ENCODE measurements at regions not wholly inside any gene's neighbourhood (a gene's known extent, or its start where the extent isn't known, plus 50 kb on each side); places are given as distances from the start of the nearest gene placed in this dataset.
"Not testable (repeated sequence)": the region's sequence is repeated elsewhere in the genome, so short reads cannot be mapped to it uniquely, and the experiment has no call there.

- DNase-seq (ENCODE audit: low read depth in 2 of 2): no peak
These were observed 145.1 kb upstream of the NYAP2 start for GRCh38 chr2:225254363-225254762.

- DNase-seq (ENCODE audit: low read depth in 2 of 2): no peak
These were observed 154.6 kb upstream of the NYAP2 start for GRCh38 chr2:225244933-225245332.

DNA sequence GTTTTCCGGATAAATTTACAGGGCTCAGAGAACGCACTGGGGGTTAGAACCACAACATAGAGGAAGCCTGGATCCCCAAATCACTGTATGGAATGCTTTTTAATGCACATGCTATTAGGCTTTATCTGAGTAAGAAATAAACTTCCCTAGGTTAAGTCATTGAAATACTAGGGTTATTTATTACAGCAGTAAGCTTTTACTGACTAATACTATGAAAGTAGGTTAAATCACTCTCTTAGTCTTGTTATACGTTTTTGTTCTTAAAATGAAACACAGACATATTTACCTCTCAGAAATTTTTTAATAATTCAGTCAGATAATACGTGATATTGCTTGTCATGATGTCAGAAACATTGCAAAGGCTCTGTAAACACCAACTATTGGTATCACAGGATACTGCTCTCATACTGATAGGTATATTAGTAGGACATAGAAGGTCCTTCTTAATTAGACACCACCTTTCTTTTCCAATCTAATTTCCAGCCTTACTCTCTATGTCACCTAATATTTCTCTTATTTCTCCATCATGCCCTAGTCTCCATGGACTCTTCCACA lies 162.7 kb upstream of the NYAP2 start:
- no peak for DNase-seq (ENCODE audit: low read depth in 2 of 2)

DNA sequence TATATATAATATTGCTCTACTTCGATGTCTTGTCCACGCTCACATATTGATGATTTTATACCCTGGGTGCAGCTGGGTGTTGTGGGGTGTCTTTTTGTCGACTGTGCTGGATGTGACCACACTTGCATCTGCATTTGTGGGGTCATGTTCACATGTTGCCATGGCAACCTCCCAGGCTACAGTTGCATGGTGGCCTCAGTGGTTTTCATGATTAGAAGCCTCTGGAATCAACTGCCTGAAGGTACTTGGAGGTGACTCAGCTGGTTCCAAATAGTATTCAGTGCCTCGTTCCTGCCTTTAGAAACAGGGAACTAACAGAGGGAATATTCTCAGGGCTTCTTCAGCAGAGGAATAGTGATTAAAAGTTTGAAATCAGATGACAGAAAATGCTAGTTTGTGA lies 166.3 kb upstream of the NYAP2 start:
- no peak for DNase-seq (ENCODE audit: low read depth in 2 of 2)

- no peak for DNase-seq (ENCODE audit: low read depth in 2 of 2)
These were observed 167.6 kb upstream of the NYAP2 start for GRCh38 chr2:225231900-225232299.

- DNase-seq (ENCODE audit: low read depth in 2 of 2): not testable (repeated sequence)
These were observed 170.2 kb upstream of the NYAP2 start for GRCh38 chr2:225229346-225229745.

DNA sequence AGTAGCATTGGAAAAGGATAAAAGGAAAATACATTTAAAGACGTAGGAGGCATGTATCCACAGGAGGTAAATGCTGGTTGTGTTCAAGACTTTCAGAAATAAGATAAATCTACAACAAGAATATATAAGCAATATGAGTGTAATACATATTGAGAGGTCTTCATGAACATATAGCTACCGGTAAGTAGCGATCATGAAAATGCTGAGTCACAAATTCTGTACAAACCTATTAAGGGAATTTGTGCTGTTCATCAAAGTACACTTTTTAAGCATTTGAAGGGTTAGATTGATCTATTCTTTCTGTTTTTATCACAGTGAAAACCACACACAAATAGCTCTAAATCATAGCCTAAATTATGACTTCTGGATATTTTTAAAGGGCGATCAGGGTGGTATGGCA lies 173.1 kb upstream of the NYAP2 start:
- DNase-seq (ENCODE audit: low read depth in 2 of 2): no peak

GRCh38 chr2:225223301-225223700 lies 176.2 kb upstream of the NYAP2 start:
- DNase-seq (ENCODE audit: low read depth in 2 of 2): no peak

DNA sequence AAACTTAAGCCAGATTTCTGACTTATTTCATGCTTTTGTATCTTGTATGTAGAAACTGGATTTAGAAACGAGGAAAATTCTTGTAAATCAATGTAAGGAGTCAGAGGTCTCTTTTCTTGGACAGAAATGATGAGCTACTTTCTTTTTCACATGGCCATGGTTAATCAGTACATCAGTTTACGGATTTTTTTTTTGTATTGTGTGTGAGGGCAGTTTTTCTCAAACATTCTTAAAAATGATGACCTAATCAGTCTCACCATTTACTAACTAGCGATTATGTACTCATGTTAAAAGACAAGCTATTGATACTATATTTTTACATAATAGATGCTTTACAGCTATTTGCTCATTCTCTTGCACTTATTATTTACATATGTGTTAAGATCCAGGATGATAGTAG lies 165.2 kb upstream of the DOCK10 start:
- DNase-seq (ENCODE audit: low read depth in 2 of 2): no peak

GRCh38 chr2:225207043-225207442 lies 164.8 kb upstream of the DOCK10 start:
- DNase-seq (ENCODE audit: low read depth in 2 of 2): no peak

DNA sequence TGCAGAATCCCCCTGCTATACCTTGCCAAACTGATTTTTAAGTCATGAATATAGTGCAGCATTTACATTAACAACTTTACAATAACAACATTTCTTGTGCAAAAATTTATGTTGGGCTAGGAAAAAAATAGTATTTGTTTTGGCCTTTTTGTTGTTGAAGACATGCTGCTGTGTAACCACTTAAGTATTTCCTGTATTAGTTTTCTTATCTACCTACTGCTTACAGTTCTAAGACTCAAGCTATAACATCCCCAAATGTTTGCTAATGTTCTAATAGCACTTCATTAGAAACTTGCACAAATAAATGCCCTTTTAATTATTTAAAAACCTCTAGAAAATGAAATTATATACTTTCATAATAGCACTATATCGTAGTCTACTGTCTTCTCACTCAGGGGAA lies 154.3 kb upstream of the DOCK10 start:
- no peak for DNase-seq (ENCODE audit: low read depth in 2 of 2)

DNA sequence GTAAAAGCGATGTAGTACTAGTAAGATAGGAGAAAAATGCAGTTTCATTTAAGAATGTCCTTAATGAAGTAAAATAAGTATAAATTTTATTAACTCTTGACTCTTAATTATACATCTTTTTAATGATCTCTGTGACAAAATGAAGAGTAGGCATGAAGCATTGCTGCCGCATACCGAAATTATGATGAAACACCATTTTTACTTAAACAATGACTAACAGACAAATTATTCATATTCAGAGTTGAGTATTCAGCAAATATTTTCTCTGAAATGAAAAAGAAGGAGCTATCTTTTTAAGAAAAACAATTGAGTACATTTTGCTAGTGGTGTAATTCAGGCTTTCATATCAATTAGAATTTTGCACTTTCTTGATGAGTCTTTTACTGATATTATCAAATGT lies 150.6 kb upstream of the DOCK10 start:
- DNase-seq (ENCODE audit: low read depth in 2 of 2): no peak

DNA sequence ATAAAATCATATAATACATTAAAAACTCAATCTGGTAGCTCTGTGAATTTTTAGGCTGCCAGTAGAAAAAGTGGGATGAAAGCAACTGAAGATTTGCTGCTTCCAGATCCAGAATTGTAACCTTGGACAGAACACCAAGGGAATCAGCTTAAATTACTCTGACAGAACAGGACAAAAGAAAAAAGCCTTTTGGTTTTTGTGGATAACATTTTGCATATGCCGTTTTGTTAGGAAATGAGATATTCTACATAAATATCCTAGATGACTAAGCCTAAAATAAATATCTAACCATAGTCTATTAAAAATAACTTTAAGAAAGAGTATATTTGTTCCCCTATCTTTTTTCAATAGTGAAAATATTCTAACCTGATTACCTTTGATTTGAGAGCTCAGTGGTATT lies 148.7 kb upstream of the DOCK10 start:
- no peak for DNase-seq (ENCODE audit: low read depth in 2 of 2)

DNA sequence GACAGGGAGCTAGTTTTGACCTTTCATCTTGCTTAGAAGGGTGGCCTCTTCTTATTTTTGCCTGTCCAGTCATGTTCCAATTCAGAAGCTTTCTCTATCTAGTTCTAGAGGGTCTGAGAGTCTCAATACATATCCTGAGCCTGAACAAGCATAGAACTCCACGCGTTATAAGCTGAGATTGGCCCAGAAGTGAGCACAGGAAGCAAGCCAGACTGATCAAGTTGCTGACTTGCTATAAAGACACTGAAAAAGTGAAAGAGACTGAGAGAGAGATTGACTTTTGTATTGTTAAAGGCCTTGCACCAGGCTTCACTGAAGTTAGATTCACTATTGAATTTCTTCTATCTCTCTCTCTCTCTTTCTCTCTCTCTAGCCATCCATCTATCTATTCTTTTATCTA lies 142.7 kb upstream of the DOCK10 start:
- no peak for DNase-seq (ENCODE audit: low read depth in 2 of 2)

- DNase-seq (ENCODE audit: low read depth in 2 of 2): no peak
These were observed 139.9 kb upstream of the DOCK10 start for GRCh38 chr2:225182126-225182525.

DNA sequence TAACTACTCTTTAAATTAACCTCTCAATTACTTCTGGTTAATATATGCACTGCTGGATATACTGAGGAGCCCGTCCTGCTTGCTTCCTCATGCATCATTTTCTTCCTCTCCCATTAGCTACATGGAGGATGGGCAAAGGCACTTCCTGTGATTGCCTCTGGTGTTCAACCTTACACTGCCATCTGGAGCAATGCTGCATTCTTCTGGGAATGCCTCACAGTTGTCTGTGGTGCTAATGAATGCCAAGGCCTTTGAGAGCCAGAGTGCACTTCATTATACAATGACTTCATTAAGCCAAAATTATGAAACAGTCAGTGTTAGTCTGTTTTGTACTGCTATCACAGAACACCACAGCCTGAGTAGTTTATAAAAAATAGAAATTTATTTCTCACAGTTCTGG lies 134.8 kb upstream of the DOCK10 start:
- DNase-seq (ENCODE audit: low read depth in 2 of 2): no peak

DNA sequence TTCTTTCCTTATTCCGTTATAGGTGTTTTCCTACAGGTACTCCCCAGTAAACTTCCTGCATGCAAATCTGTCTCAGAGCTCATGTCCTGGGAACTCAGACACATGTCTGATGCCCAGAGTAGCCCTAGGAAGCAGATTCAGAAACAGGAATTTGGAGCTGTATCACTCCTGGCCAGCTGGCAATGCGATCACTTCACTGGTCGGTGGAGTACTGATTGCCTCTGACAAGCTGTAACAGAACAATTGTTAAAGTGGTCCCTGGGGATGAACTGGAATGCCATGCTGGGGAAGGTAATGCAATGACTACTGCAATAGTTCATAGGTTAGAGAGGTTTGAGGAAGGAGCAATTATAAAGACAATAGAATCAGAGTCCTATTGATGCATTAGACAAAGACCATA lies 131.6 kb upstream of the DOCK10 start:
- DNase-seq (ENCODE audit: low read depth in 2 of 2): no peak

GRCh38 chr2:225171350-225171749 lies 129.1 kb upstream of the DOCK10 start:
- DNase-seq (ENCODE audit: low read depth in 2 of 2): no peak

GRCh38 chr2:225170162-225170561 lies 127.9 kb upstream of the DOCK10 start:
- DNase-seq (ENCODE audit: low read depth in 2 of 2): no peak

GRCh38 chr2:225169396-225169795 lies 127.1 kb upstream of the DOCK10 start:
- DNase-seq (ENCODE audit: low read depth in 2 of 2): no peak

- DNase-seq (ENCODE audit: low read depth in 2 of 2): no peak
These were observed 122.8 kb upstream of the DOCK10 start for GRCh38 chr2:225165052-225165451.

DNA sequence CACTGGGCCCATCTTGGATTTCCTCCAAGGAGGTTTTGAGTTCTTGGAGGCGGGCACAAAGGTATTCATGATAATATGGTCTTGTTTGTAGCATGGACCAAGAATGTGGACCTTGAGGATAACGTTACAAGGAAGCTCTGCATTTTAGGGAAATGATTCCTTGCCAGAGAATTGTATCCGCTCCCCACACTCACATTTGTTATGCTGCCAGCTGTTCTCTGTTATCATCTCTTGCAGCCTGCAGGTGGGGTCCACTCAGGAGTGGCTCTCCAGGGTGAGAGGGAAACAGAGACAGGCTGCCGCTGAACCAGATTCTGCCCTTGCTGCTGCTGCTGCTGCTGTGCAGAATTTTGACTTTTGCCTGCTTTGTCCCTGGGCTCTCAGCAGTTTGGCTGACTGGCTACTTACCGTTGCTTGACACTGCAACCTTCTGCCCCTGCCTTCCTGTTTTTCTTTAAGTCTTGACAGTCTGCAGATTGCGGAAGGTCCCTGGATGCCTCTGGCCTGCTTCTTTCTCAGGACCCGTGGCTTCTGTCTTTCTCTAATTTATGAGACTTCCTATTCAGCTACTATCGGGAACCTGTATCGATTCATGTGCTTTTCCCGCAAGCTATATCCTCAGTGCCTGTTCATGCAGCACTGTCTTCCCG lies 122.3 kb upstream of the DOCK10 start:
- DNase-seq (ENCODE audit: low read depth in 2 of 2): no peak

GRCh38 chr2:225158360-225158759 lies 116.1 kb upstream of the DOCK10 start:
- DNase-seq (ENCODE audit: low read depth in 2 of 2): no peak

GRCh38 chr2:225156853-225157451 lies 114.7 kb upstream of the DOCK10 start:
- DNase-seq (ENCODE audit: low read depth in 2 of 2): no peak

Data from stimulated activated CD4-positive, alpha-beta T cell treated with anti-CD3 and anti-CD28 coated beads, Interleukin-15, amount 100 ng/mL, for 48 hours (primary cell).